Testis (tissue), 2 donors: ENCODE measurements at regions not wholly inside any gene's neighbourhood (a gene's known extent, or its start where the extent isn't known, plus 50 kb on each side); places are given as distances from the start of the nearest gene placed in this dataset.

Experiments used
- DNase-seq: peaks from one replicate; pipeline ENCODE4 v3.0.0-alpha.2; 2019
- H3K27ac ChIP-seq, 2 donors: fragments of 200-600 bp; sonication (generic); one replicate each; pipeline ENCODE4 v1.5.1; 2019
- H3K27me3 ChIP-seq: fragments of 200-600 bp; sonication (generic); one replicate; pipeline ENCODE4 v1.5.1; 2019
- H3K36me3 ChIP-seq: fragments of 200-600 bp; sonication (generic); one replicate; pipeline ENCODE4 v1.5.1; 2017; ENCODE audit warnings: low read depth; ENCODE audit errors: missing control alignments
- H3K4me1 ChIP-seq: fragments of 200-600 bp; sonication (generic); one replicate; pipeline ENCODE4 v1.5.1; 2019
- H3K4me3 ChIP-seq, 2 donors: fragments of 200-600 bp; sonication (generic); one replicate each; pipeline ENCODE4 v1.5.1; 2017 to 2019
- H3K9me3 ChIP-seq: fragments of 200-600 bp; sonication (generic); one replicate; pipeline ENCODE4 v1.5.1; 2017
- CTCF ChIP-seq, 3 experiments: fragments of 450-650 bp in 2 of 3; fragments of 200-600 bp in 1 of 3; sonication (generic) in 1 of 3; IDR thresholded peaks; one replicate each; pipeline ENCODE4 v1.5.1; 2016 to 2019; ENCODE audit warnings: antibody characterized with exemption in 3 of 3, mild to moderate bottlenecking in 2 of 3, moderate library complexity in 1 of 3
- POLR2A ChIP-seq: fragments of 450-650 bp; IDR thresholded peaks from one replicate; pipeline ENCODE4 v1.6.1; 2017; ENCODE audit warnings: antibody characterized with exemption, mild to moderate bottlenecking, moderate library complexity
- WGBS, 2 donors: methylation state at CpG; one replicate each; pipeline ENCODE4 v1.1.5; 2018; 5-methylcytosine and 5-hydroxymethylcytosine counted together
- intact Hi-C: fragments of 100-400 bp; cut with DNase I; formaldehyde crosslinking; loops from one replicate; pipeline ENCODE4 v1.15.1; 2023; ENCODE audit warnings: low total_unique reads

DNA sequence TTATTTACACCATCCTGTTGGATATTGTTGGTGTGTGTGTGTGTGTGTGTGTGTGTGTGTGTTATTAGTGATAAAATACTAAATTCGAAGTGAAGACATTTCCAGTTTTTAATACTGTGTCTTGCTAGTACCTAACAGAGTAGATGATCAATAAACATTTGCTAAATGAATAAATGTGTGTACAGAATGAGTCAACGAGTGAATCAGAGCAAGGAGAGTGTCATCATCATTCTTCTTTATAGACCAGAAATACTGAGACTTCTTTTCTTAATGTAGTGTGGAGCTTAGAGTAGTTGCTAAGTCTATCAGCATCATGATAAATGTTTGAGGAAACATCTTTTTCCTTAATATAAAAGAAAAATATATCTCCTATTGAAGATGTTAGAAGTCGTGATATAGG, 169.7 kb upstream of the SATB2 start:
- WGBS, 2 donors, result 56 to 60% methylated on average over 3 of the region's 3 CpGs
- no peaks in the 10 kb centered on the region for H3K27me3 ChIP-seq
- no peaks in the 10 kb centered on the region for H3K36me3 ChIP-seq
- TF ChIP-seq CTCF (IDR thresholded peaks at IDR 0.05) (no peak), POLR2A (no peak)
- H3K4me1 ChIP-seq, result no peaks in the 10 kb centered on the region
- no peaks in the 10 kb centered on the region for H3K9me3 ChIP-seq
- intact Hi-C loops, result no loop called here
- no peak for DNase-seq
- no peak overlapping the region for H3K27ac ChIP-seq
- no peak overlapping the region for H3K4me3 ChIP-seq

DNA sequence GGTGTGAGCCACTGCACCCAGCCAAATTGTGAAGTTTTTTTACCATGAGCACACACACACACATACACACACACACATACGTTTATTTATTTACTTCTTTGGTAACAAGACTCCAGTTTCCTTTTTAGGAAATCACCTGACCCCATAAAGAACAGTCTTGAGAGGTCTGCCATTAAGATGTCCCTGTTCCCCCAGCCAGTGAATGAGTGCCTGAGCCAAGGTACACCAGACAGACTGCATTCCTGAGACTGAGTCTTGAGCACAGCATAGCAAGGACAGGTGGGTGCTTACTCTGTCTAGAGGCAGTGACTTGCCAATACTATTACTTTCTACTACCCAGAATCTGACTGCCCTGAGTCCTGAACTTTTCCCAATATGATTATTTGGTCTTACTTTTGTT, 167.2 kb upstream of the SATB2 start:
- DNase-seq, result no peak
- H3K9me3 ChIP-seq, result no peaks in the 10 kb centered on the region
- no peaks in the 10 kb centered on the region for H3K36me3 ChIP-seq
- H3K27me3 ChIP-seq, result no peaks in the 10 kb centered on the region
- TF ChIP-seq CTCF (IDR thresholded peaks at IDR 0.05) (no peak), POLR2A (no peak)
- H3K4me3 ChIP-seq, result no peak overlapping the region
- intact Hi-C loops, result no loop called here
- no peaks in the 10 kb centered on the region for H3K4me1 ChIP-seq
- H3K27ac ChIP-seq, result no peak overlapping the region
- 60 to 74% methylated on average over 1 of the region's 1 CpG for WGBS, 2 donors

DNA sequence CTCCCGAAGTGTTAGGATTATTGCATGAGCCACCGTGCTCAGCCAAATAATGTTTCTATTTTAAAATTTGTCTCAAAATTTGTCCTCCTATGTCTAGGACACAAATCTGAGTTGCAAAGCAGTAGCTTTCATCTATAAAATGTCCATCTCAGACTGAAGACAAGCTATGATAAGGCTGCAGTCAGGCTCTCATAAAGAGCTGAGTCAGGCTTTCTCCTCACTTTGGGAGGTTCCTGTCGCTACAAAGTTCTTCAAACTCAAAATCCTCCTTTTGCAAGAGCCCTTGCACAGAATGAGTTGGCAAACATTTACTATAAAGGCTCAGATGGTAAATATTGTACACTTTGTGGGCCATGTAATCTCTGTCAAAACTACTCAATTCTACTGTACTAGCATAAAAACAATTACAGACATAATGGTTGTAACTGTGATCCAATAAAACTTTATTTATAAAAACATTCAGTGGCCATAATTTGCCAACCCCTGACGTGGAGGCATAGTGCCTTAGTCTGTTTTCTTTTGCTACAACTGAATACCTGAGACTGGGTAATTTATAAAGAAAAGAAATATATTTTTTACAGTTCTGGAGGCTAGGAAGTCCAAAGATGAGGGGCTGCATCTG, 154.9 kb upstream of the SATB2 start:
- no peak overlapping the region for H3K4me3 ChIP-seq
- no peaks in the 10 kb centered on the region for H3K4me1 ChIP-seq
- no peak for DNase-seq
- intact Hi-C loops, result no loop called here
- no peaks in the 10 kb centered on the region for H3K9me3 ChIP-seq
- no peaks in the 10 kb centered on the region for H3K27me3 ChIP-seq
- 76 to 81% methylated on average over 4 of the region's 4 CpGs for WGBS, 2 donors
- no peaks in the 10 kb centered on the region for H3K36me3 ChIP-seq
- no peak for TF ChIP-seq CTCF (IDR thresholded peaks at IDR 0.05)
- no peak for TF ChIP-seq POLR2A
- H3K27ac ChIP-seq, result no peak overlapping the region

DNA sequence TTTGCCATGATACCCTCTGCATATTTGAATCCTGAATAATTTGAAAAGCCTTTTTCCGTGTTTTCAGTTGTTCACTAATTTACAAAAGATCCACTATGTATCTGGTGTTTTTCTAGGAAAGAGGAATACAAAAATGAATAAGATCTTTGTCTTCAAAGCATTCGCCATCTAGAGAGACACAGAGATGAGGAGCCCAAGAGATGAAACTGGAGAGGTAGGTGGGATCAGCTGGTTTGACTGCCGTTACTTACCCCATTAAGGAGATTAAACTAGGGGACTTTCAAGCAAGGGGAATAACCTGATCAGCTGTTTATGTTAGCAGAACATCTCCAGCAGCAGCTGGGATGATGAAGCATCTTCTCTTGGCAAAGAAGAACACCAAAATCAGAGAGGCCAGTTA, 150.2 kb upstream of the SATB2 start:
- H3K4me3 ChIP-seq, result no peak overlapping the region
- intact Hi-C loops, result no loop called here
- H3K4me1 ChIP-seq, result no peaks in the 10 kb centered on the region
- no peaks in the 10 kb centered on the region for H3K9me3 ChIP-seq
- no peaks in the 10 kb centered on the region for H3K27me3 ChIP-seq
- TF ChIP-seq CTCF (IDR thresholded peaks at IDR 0.05) (no peak), POLR2A (no peak)
- 79 to 81% methylated on average over 3 of the region's 3 CpGs for WGBS, 2 donors
- no peak overlapping the region for H3K27ac ChIP-seq
- DNase-seq, result no peak
- H3K36me3 ChIP-seq, result no peaks in the 10 kb centered on the region

GRCh38 chr2:199606193-199606780, 148.5 kb upstream of the SATB2 start:
- Histone ChIP-seq H3K27me3 (no peaks in the 10 kb centered on the region), H3K4me3 (no peak overlapping the region), H3K27ac (no peak overlapping the region), H3K9me3 (no peaks in the 10 kb centered on the region), H3K4me1 (no peaks in the 10 kb centered on the region), H3K36me3 (no peaks in the 10 kb centered on the region)
- no peak for DNase-seq
- intact Hi-C loops, result no loop called here
- no peak for TF ChIP-seq POLR2A
- no peak for TF ChIP-seq CTCF (IDR thresholded peaks at IDR 0.05)
- WGBS, 2 donors, result 81 to 86% methylated on average over 4 of the region's 4 CpGs
